Activated CD4-positive, alpha-beta T cell treated with anti-CD3 and anti-CD28 coated beads, Interleukin-2, Interleukin-6, amounts not matched to agents 100 ng/mL and 50 ng/mL, durations not matched to agents 16 hours and 8 hours (primary cell): ENCODE measurements at regions not wholly inside any gene's neighbourhood (a gene's known extent, or its start where the extent isn't known, plus 50 kb on each side); places are given as distances from the start of the nearest gene placed in this dataset.

Experiments used
- DNase-seq: peaks from one replicate; pipeline ENCODE4 v3.0.0-alpha.2; 2020

DNA sequence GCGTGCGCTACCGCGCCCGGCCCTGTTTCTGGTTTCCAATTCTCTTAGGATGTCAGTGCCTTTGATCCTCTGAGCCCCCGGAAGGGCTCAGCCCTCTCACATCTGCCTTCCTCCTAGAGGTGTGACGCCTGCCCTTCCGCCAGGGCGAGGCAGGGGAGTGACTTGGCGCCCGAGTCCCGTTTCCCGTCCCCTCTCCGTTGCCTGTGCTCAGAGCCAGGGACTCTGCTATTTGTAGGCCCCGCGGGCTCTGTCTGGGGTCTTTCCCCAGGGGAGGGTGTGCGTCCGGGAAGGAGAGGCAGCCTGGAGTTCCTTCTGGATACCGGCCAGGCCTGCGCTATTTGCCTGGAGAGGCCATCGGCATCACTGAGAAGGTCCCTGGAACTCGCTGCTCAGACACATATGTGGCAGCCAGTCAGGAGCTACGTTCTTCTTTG lies 103.7 kb upstream of the TAF1B start:
- DNase-seq = peak; percentile 70

DNA sequence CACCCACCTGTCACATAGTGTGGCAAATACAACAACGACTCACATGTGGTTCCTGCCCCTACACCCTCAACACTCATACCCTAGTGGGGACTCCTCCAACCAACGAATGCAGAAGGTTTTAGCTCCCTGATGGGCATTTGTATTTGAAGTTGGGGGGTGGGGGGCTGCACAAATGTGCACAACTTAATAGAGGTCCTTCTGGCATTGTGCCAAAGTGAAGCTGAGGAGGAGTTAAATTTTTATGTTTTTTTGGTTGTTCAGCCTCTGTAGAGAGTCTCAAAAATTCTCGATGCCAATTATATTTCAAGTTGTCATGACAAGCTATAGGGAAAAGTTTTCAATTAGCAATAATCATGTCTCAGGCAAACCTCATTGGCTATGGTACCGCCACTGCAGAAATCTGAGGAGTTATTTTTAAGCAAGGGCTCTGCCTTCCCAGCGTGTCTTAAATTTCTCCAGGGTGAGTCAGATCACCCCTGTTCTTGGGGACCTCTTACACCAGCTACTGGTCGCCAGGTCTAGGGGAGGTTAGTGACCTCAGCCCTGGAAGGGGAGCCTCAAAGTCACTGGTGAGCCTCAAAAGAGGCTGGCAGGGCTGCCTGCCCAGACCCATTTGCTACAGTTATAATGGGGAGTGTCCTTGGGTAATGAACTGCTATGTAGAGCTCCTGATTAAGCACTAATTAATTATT lies 102.7 kb upstream of the TAF1B start:
- no peak for DNase-seq

DNA sequence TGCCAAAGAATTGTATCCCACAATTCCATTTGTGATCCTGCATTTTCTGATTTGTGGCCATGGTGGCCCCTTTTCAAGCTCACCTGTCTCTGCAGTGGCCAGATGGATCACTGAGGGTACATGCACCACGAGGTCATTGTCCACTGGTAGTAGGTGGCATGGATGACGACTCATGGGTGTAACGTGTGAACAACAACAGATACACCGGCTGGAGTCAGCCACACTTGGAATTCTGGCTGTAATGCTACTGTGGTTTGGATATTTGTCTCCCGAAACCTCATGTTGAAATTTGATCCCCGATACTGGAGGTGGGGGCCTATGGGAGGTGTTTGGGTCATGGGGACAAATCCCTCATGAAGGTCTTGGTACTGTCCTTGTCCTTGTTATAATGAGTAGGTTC lies 102.2 kb upstream of the TAF1B start:
- DNase-seq = no peak

- no peak for DNase-seq
These were observed 100.7 kb upstream of the TAF1B start for GRCh38 chr2:9742601-9743000.

DNA sequence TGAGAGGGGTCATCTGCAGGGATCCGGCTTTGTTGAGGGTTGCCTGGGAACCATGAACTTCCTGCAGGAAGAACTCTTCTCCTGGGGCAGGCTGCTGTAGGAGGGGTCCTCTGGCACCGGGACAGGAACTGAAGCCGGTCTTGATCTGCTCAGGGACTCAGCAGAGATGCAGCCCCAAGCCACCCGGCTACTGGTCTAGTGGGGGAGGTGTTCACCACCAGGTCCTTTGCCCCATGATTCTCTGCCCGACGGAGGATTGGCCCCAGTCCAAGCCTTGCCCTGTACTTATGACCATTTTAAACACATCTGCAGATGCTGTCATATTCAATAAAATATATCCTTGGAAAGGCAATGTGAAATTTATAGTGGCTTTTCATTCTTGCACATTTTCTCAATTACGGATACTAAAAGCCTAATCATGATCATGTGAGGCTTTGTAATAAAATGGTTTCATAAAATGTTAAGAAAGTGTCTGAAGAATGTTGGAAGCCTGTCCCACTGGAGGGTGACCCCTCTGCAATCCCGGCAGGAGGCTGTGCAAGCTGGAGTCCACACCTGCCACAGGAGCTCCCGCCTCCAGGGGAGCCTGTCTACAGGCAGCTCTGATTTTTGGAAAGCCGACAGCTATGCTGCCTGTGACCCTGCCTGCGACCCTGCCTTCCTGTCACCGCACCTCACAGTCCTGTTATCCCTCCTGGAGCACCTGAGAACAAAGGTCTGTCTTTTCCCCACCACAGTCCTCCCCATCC lies 98.8 kb upstream of the TAF1B start:
- no peak for DNase-seq

DNA sequence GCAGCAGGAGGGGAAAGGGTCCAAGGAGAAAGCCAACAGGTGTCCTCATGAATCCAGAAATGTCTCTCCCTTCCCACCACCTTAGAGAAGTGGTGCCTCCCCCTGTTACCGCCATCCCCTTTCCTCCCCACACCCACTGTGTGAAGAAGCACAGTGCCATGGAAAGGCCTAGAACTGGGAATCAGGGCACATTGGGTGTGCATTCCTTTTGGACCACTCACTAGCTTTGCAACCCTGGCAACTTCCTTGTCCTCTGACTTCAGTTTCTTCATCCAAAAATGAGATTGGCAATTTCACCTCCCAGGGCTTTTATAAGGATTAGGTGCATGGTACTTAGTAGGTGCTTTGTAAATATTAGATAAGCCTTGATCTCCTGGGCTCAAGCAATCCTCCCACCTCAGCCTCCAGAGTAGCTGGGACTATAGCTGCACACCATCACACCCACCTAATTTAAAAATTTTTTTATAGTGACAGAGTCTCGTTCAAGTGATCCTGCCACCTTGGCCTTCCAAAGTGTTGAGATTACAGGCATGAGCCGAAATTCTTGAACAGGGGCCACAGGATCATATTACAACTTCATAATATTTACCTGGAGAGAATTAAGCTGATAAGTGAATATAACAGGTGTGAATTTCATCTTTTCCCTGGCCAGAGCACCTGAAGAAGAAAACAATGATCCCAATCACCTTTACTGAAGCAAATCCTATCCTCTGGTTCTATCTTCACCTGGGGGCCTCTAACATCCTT lies 97.9 kb upstream of the TAF1B start:
- DNase-seq = no peak

DNA sequence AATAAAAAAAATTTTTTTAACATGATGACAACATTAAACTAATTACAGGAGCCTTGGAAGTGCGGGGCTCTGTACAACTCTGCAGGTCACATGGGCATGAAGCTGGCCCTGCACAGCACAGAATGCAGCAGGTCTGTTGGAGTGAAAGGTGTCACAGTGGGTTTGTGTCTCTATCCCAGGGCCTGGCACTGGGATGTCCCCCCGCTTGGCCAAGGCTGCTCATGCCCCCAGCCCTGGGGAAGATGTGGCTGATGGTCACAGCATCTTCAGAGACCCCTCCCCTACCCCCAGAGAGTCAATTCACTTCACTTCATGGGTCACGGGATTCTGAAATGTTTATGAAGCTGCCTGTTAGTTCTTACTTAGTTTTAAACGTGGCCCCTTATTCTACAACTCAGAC lies 95.9 kb upstream of the TAF1B start:
- no peak for DNase-seq

- peak; percentile 27 for DNase-seq
These were observed 94.7 kb upstream of the TAF1B start for GRCh38 chr2:9748577-9748976.

DNA sequence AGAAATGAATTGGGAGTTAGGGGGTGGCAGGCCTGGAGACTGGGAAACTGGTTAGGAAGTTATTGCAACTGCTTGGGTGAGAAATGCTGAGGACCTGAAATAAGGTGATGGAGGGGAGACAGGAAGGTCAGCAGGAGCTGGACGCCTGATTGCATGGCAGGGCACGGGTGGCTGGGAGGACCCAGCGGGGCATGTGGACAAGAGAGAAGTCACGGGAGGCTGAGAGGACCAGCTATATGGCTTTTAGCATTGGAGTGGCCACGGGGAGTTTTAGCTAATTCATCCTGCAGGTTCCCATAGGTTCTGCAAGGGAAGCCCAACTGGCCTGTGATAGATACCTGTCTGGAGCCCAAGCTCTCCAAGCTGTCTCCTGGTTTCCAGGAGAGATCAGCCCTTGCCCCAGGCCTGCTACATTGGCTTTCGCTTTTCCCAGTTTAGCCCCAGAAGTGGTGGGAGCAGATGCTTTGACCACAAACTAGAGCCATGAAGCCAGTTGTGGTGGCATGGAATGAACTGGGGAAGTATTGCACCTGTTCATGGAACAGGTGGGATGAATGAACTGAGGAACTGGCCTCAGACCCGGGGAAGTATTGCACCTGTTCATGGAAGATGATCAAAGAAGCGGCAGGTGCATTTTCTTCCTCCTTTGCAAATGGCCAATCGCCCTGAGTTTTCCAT lies 93.6 kb upstream of the TAF1B start:
- no peak for DNase-seq

GRCh38 chr2:9750224-9751215 lies 92.8 kb upstream of the TAF1B start:
- DNase-seq = no peak

DNA sequence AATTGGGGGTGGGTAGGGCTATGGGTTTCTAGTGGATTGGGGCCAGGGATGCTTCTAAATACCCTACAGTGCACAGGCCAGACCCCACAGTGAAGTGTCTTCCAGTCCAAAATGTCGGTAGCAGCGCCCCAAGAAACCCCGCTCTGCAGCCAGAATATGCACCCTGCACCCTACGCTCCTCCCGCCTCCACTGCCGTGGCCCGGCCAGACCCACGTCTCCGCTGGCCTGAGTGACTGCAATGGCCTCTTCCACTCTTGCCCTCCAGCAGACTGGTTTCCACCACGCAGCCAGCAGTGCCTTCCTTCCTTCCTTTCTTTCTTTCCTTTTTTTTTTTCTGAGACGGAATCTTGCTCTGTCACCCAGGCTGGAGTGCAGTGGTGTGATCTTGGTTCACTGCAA lies 91.4 kb upstream of the TAF1B start:
- no peak for DNase-seq

DNA sequence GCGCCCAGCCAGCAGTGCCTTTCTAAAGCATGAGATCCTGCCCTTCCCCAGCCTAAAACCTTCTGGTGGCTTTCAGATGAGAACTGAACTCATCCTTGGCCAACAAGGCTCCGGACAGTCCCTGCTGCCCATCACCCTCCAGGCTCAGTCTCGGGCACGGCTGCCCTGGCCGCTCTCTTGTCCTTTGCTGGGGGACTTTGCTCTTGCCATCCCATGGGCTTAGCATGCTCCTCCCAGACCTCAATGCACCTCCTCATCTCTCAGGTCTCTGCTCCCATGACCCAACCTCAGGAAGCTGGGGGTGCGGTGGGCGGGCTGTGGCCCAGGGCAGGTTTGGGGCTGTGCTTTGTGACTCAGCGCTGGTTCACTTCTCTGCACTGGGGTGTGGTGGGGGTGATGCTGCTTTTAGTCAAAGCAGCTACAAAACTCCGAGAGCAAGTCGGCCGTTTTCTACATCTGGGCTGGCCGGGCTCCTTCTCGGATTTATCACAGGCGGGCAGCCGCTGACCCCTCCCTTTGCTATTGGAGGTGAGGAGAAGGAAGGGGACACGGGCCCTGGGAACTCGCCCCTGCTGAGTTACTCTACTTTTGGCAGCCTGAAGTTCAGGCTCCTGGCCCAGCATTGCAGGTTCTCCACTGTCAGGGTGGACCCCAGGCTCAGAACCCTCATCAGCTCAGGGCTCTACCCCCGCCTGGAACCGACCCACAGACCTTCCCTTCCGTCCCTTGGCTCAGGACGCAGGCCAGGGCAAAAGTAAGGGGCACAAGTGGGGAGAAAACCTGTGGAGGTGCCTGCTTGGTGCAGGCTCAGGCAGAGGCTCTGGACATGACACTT lies 90.6 kb upstream of the TAF1B start:
- peak; percentile 93 for DNase-seq

DNA sequence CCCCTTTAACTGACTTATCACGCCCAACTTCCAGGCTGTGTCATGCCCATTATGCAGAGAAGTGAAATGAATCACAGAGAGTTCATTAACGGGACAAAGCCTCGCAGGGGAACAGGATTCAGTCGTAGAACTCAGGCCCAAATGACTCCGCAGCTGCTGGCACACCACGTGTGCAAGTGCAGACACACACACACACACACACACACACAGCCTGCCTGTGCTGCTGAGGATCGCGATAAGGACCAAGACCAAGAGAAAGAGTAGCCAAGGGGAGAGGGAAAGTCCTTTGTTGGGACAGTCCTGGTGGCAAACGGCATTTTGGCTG lies 90.0 kb upstream of the TAF1B start:
- peak; percentile 91 for DNase-seq

DNA sequence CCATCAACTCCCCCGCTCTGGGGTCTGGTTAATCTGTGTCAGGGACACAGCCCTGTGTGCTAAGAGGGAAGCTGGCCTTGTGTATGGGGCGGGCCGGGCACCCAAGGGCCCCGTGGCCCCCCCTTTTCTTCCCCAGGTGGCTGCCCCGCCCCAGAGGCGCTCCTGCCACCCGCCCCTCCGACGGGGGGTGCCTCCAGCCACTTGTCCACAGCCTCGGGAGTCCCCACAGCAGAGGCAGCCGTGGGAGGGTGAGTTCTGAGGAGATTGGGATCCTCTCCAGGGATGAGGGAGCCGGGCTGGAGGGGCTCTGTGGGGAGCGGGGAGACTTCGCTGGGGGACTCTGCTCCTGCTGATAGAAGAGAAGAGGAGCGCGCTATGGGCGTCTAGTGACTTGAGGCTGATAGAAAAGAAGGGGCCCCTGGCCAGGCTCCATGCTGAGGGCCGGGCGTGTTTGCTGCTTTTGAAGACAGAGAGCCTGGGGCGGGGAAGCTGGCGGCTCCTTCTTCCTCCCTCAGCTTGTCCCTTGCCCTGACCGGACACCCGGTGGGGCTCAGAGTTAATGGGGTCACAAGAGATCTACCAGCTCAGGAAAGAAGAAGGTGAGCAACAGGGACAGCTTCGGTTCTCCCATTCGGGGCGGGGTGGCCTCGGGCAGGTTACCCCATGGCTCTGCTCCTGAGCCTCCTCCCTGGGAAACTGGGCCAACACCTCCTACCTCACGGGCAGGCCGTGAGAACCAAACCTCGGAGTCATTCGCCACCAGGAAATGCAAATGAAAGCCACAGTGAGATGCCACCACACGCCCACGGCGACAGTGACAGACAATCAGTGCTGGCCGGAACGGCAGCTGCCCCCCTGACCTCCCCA lies 89.4 kb upstream of the TAF1B start:
- DNase-seq = peak; percentile 65

GRCh38 chr2:9754532-9754887 lies 88.8 kb upstream of the TAF1B start:
- DNase-seq = no peak

DNA sequence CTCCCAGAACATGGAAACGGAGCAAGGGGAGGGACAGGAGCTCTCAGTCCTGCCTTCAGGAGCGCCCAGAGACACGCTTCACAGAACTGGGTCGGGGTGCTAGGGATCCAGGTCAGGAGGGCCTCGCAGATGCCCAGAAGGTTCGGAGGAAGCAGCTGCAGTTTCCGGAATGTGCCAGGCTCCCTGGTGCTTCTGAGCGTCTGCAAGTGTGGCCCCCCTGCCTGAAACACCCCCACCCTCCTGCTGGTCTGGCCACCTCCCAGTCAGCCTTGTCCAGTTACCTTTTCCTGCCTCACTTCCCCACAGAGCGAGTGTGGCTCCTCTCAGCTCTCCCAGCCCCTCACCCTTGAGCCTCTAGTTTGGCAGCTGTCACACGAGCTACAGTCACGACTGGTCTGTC lies 88.3 kb upstream of the TAF1B start:
- no peak for DNase-seq

DNA sequence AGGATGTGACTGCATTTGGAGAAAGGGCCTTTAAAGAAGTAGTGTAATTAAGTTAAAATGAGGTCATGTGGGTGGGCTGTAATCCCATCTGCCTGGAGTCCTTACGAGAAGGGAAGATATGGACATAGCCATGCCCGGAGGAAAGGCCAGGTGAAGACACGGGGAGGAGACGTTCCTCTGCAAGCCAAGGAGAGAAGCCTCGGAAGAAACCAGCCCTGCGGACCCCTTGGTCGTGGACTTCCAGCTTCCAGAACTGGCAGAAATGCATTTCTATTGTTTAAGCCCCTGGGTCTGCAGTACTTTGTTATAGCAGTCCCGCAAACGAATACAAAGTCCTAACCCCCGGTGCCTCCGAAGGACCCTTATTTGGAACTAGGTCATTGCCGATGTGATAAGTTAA lies 87.6 kb upstream of the TAF1B start:
- DNase-seq = no peak

DNA sequence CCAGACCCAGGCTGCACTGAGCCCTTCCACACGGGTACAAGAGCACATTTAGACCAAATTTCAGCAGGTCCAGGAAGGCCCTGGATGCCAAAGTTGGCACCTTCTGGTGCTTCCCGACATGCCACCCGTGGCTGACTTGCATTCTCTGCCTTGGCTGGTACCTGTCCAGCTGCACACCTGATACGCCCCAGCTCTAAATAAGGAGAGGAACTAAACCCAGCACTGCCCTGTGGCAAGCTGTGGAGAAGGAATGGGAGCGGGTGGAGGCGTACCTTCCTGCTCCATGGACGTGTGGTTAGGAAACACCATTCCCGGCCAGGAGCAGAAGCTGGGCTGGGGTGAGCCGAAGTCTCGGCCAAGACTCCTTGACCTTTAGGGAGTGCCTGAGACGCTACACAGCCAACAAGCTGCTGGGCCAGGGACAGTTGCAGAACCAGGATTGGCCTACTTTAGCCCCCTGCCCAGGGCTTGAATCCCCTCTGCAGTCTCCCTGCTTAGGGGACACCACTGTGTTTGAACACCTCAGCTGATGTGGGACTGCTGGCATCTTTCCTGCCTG lies 86.5 kb upstream of the TAF1B start:
- DNase-seq = no peak

DNA sequence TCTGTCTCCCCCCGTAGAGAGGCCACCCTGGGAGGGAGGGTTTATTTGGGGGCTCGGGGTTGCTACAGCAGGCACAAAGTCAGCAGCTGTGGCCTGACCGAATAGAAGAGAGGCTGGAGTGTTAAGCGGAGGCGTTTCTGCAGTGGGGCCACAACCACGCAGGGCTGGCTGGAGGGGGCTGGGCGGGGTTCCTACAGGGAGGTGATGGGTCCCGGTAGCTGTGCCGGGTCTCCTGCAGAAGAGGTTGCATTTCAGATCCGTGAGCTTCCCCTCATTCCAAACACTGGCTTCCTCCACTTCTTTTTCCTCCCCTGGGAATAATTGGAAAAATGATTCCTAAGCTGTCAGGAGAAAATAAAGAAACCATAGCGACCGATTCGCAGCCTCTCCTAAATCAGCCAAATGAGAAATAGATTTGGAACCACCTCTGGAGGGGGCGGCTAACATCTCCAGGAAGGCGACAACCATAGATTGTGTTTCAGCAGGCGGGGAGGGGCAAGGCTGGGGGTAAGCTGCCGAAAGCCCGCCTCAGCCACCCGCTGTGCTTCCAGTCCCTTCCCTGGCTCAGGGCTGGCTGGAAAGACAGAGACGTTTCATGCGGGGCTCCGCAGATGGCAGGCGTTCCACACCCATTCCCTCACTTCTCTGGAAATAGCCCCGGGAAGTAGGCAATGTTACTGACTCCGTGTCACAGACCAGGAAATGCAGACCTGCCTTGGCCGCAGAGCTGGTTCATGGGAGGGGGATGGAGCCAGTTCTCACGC lies 85.6 kb upstream of the TAF1B start:
- no peak for DNase-seq
